ENCODE measurements at regions not wholly inside any gene's neighbourhood (a gene's known extent, or its start where the extent isn't known, plus 50 kb on each side); places are given as distances from the start of the nearest gene placed in this dataset.

DNA sequence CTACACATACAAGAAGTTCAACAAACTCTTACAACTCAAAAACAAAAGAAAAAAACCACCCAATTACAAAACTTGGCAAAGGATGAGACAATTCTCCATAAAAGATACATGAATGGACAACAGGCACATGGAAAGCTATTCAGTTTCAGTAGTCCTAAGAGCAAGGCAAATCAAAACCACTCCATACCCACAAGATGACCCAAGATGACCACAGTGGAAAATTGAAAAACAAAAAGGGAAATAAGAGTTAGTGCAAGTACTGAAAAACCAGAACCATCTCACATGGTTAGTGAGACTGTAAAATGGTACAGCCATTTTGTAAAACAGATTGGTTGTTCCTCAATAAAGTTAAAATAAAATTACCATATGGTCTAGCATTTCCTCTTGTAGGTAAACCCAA, 287.1 kb upstream of the CDH9 start:
- TF ChIP-seq, protein P1, sequence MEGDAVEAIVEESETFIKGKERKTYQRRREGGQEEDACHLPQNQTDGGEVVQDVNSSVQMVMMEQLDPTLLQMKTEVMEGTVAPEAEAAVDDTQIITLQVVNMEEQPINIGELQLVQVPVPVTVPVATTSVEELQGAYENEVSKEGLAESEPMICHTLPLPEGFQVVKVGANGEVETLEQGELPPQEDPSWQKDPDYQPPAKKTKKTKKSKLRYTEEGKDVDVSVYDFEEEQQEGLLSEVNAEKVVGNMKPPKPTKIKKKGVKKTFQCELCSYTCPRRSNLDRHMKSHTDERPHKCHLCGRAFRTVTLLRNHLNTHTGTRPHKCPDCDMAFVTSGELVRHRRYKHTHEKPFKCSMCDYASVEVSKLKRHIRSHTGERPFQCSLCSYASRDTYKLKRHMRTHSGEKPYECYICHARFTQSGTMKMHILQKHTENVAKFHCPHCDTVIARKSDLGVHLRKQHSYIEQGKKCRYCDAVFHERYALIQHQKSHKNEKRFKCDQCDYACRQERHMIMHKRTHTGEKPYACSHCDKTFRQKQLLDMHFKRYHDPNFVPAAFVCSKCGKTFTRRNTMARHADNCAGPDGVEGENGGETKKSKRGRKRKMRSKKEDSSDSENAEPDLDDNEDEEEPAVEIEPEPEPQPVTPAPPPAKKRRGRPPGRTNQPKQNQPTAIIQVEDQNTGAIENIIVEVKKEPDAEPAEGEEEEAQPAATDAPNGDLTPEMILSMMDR (conservative IDR thresholded peaks at IDR 0.05; ENCODE audit: low read depth in 2 of 2), result no peak
- TF ChIP-seq EZH2phosphoT487 (IDR thresholded peaks at IDR 0.05; ENCODE audit: unreplicated experiment) (no peak), POLR2AphosphoS5 (IDR thresholded peaks at IDR 0.05; ENCODE audit: low read depth) (no peak), ETS1 (IDR thresholded peaks at IDR 0.05) (no peak), CREB1 (CRISPR knock-in tag; IDR thresholded peaks at IDR 0.05; ENCODE audit: low read depth) (no peak), EZH2 (IDR thresholded peaks at IDR 0.05; ENCODE audit: low read depth, unreplicated experiment) (no peak), STAT1 (IDR thresholded peaks at IDR 0.05; ENCODE audit: unreplicated experiment) (no peak), JUNB (IDR thresholded peaks at IDR 0.05; ENCODE audit: unreplicated experiment) (no peak)

All from GM23338 (cell line).